ENCODE measurements at regions not wholly inside any gene's neighbourhood (a gene's known extent, or its start where the extent isn't known, plus 50 kb on each side); places are given as distances from the start of the nearest gene placed in this dataset.

DNA sequence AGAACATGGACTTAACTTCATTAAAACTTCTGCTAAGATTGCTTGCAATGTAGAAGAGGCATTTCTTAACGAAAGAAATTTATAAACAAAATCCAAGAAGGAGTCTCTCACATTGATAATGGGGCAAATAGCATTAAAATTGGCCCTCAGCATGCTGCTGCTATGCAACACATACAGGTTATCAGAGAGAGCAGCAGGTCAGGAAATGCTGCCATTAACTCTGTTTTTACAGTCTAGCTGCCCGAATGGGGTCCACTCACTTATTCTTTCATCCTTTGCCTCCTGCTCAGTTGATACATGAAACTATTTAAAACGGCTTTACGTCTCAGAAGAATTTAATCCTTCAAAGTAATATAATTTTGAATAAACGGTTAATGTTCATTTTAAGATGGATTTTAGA is 620.4 kb downstream of the SLC16A7 start:
- Histone ChIP-seq H3K27me3 (ENCODE audit: insufficient read depth, low read depth, severe bottlenecking) (no peaks in the 10 kb centered on the region), H3K36me3 (no peaks in the 10 kb centered on the region), H3K9me3 (ENCODE audit: severe bottlenecking) (no peaks in the 10 kb centered on the region), H3K4me3 (ENCODE audit: low read depth, low read length) (no peak overlapping the region), H3K27ac (no peak overlapping the region)
- no peak for DNase-seq
- TF ChIP-seq CTCF (IDR thresholded peaks at IDR 0.05; ENCODE audit: low read depth, low read length) = no peak

GRCh38 chr12:60223242-60223641 is 627.4 kb downstream of the SLC16A7 start:
- no peak for DNase-seq
- H3K27me3 ChIP-seq (ENCODE audit: insufficient read depth, low read depth, severe bottlenecking) = no peaks in the 10 kb centered on the region
- no peaks in the 10 kb centered on the region for H3K9me3 ChIP-seq (ENCODE audit: severe bottlenecking)

GRCh38 chr12:60225216-60226000 is 629.6 kb downstream of the SLC16A7 start:
- no peaks in the 10 kb centered on the region for H3K36me3 ChIP-seq
- no peak overlapping the region for H3K27ac ChIP-seq
- DNase-seq = no peak
- TF ChIP-seq CTCF (IDR thresholded peaks at IDR 0.05; ENCODE audit: low read depth, low read length) = no peak
- H3K4me3 ChIP-seq (ENCODE audit: low read depth, low read length) = no peak overlapping the region
- H3K9me3 ChIP-seq (ENCODE audit: severe bottlenecking) = no peaks in the 10 kb centered on the region
- no peaks in the 10 kb centered on the region for H3K27me3 ChIP-seq (ENCODE audit: insufficient read depth, low read depth, severe bottlenecking)

More at GRCh38 chr12:60223242-60223641, 627.4 kb downstream of the SLC16A7 start:
- Histone ChIP-seq H3K27ac (no peak overlapping the region), H3K36me3 (no peaks in the 10 kb centered on the region), H3K4me3 (ENCODE audit: low read depth, low read length) (no peak overlapping the region)
- no peak for TF ChIP-seq CTCF (IDR thresholded peaks at IDR 0.05; ENCODE audit: low read depth, low read length)

- TF ChIP-seq CTCF (IDR thresholded peaks at IDR 0.05; ENCODE audit: low read depth, low read length) = no peak
- Histone ChIP-seq H3K36me3 (no peaks in the 10 kb centered on the region), H3K27me3 (ENCODE audit: insufficient read depth, low read depth, severe bottlenecking) (no peaks in the 10 kb centered on the region), H3K9me3 (ENCODE audit: severe bottlenecking) (no peaks in the 10 kb centered on the region), H3K27ac (no peak overlapping the region), H3K4me3 (ENCODE audit: low read depth, low read length) (no peak overlapping the region)
- no peak for DNase-seq
These were observed 632.1 kb downstream of the SLC16A7 start for GRCh38 chr12:60227916-60228315.

- no peaks in the 10 kb centered on the region for H3K9me3 ChIP-seq (ENCODE audit: severe bottlenecking)
- no peaks in the 10 kb centered on the region for H3K36me3 ChIP-seq
- TF ChIP-seq CTCF (IDR thresholded peaks at IDR 0.05; ENCODE audit: low read depth, low read length) = no peak
- no peak for DNase-seq
- no peak overlapping the region for H3K27ac ChIP-seq
- H3K27me3 ChIP-seq (ENCODE audit: insufficient read depth, low read depth, severe bottlenecking) = no peaks in the 10 kb centered on the region
- H3K4me3 ChIP-seq (ENCODE audit: low read depth, low read length) = no peak overlapping the region
These were observed 634.2 kb downstream of the SLC16A7 start for GRCh38 chr12:60230056-60230455.

DNA sequence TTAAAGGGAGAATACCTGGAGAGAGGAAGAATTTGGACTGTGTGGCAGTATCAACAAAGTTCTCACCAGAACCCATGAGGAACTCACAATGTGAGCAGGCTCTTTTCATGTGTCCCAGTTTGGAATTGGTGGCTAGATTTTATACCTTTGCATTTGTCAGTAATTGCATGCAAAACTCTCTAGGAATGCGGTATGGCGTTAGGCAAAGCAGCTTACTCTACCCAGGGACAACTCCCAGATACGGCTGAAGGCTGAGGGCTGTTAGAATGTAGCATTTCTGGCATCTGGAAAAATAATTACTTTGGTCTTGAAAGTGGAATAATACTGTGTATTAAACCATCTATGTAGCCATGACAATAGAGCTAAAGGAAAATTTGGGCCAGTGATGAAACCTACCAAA is 635.5 kb downstream of the SLC16A7 start:
- no peak for TF ChIP-seq CTCF (IDR thresholded peaks at IDR 0.05; ENCODE audit: low read depth, low read length)
- no peak for DNase-seq
- no peak overlapping the region for H3K4me3 ChIP-seq (ENCODE audit: low read depth, low read length)
- H3K9me3 ChIP-seq (ENCODE audit: severe bottlenecking) = no peaks in the 10 kb centered on the region
- H3K27ac ChIP-seq = no peak overlapping the region
- no peaks in the 10 kb centered on the region for H3K27me3 ChIP-seq (ENCODE audit: insufficient read depth, low read depth, severe bottlenecking)
- no peaks in the 10 kb centered on the region for H3K36me3 ChIP-seq

Data from WERI-Rb-1 (cell line).